Stimulated activated CD4-positive, alpha-beta T cell treated with anti-CD3 and anti-CD28 coated beads, Interleukin-15, amount 100 ng/mL, for 1 hour (primary cell): ENCODE measurements at regions not wholly inside any gene's neighbourhood (a gene's known extent, or its start where the extent isn't known, plus 50 kb on each side); places are given as distances from the start of the nearest gene placed in this dataset.
A peak's percentile ranks its signal among the peaks of the same experiment; 100 is the strongest.

Experiments used
- DNase-seq, 2 donors: peaks; one replicate each; pipeline ENCODE4 v3.0.0-alpha.2; 2020; ENCODE audit warnings: low read depth in 1 of 2, low spot score in 1 of 2

GRCh38 chr4:146998157-146998556, 52.5 kb upstream of the TTC29 start:
- DNase-seq = no peak

GRCh38 chr4:147003956-147004809, 58.5 kb upstream of the TTC29 start:
- DNase-seq = no peak

GRCh38 chr4:147006229-147006628, 60.6 kb upstream of the TTC29 start:
- DNase-seq = no peak

- DNase-seq = no peak
Observed at GRCh38 chr4:147009875-147010274, 64.2 kb upstream of the TTC29 start.

- DNase-seq = no peak
Observed at GRCh38 chr4:147011411-147011810, 65.7 kb upstream of the TTC29 start.

GRCh38 chr4:147012059-147012707, 66.5 kb upstream of the TTC29 start:
- no peak for DNase-seq

GRCh38 chr4:147014946-147015345, 69.3 kb upstream of the TTC29 start:
- DNase-seq = no peak

- no peak for DNase-seq
Observed at GRCh38 chr4:147015491-147015890, 69.8 kb upstream of the TTC29 start.

- DNase-seq = no peak
Observed at GRCh38 chr4:147017081-147017480, 71.4 kb upstream of the TTC29 start.

GRCh38 chr4:147019091-147019490, 73.4 kb upstream of the TTC29 start:
- DNase-seq = peak in 1 of 2 donors; percentile 12

- no peak for DNase-seq
Observed at GRCh38 chr4:147020456-147020855, 74.8 kb upstream of the TTC29 start.

- DNase-seq = no peak
Observed at GRCh38 chr4:147025042-147025441, 79.4 kb upstream of the TTC29 start.

- DNase-seq = no peak
Observed at GRCh38 chr4:147029296-147029695, 83.6 kb upstream of the TTC29 start.

- DNase-seq = no peak
Observed at GRCh38 chr4:147034372-147034771, 88.7 kb upstream of the TTC29 start.

GRCh38 chr4:147037069-147037468, 91.4 kb upstream of the TTC29 start:
- no peak for DNase-seq

- DNase-seq = no peak
Observed at GRCh38 chr4:147039976-147040575, 94.4 kb upstream of the TTC29 start.

GRCh38 chr4:147040874-147041273, 95.2 kb upstream of the TTC29 start:
- no peak for DNase-seq

GRCh38 chr4:147041376-147041775, 95.7 kb upstream of the TTC29 start:
- DNase-seq = no peak

- DNase-seq = no peak
Observed at GRCh38 chr4:147042046-147042445, 96.4 kb upstream of the TTC29 start.

GRCh38 chr4:147044241-147044640, 98.6 kb upstream of the TTC29 start:
- DNase-seq = no peak

GRCh38 chr4:147049946-147050345, 104.3 kb upstream of the TTC29 start:
- no peak for DNase-seq

GRCh38 chr4:147050356-147050765, 104.7 kb upstream of the TTC29 start:
- no peak for DNase-seq
